GM12878 (cell line): ENCODE measurements at regions not wholly inside any gene's neighbourhood (a gene's known extent, or its start where the extent isn't known, plus 50 kb on each side); places are given as distances from the start of the nearest gene placed in this dataset.

ENCODE experiments used
- ATAC-seq: fragments of 200-7000 bp; cut with Tn5 transposase; 3 replicates; pipeline ENCODE4 v1.9.1; 2020; ENCODE audit warnings: mild to moderate bottlenecking, moderate library complexity
- BruUV-seq: library from RNA; stranded (reverse); fragments of 400-500 nt; replicated peaks from 2 replicates; lab custom pipeline; 2021; lab: Mats Ljungman, UMichigan
- CTCF ChIA-PET: fragments of 300-600 bp; sonication (Branson Sonifier 250); formaldehyde crosslinking; extraction: SDS; loops from one replicate; lab custom pipeline; 2021; ENCODE audit warnings: inconsistent platforms; lab: Yijun Ruan, JAX
- POLR2A ChIA-PET: fragments of 350-600 bp; formaldehyde crosslinking; extraction: SDS; loops from one replicate; lab custom pipeline; 2021; ENCODE audit warnings: inconsistent platforms; lab: Charles Lee
- RAD21 ChIA-PET: fragments of 300-600 bp; sonication (Branson Sonifier 250); formaldehyde crosslinking; loops from one replicate; lab custom pipeline; 2023; ENCODE audit warnings: antibody characterized with exemption; ENCODE audit not compliant: unreplicated experiment; lab: Charles Lee
- SMC1A ChIA-PET: fragments of 300-600 bp; sonication (Branson Sonifier 250); formaldehyde crosslinking; loops from one replicate; lab custom pipeline; 2023; ENCODE audit not compliant: unreplicated experiment, uncharacterized antibody; lab: Charles Lee
- DNase-seq: peaks from one replicate; pipeline ENCODE4 v3.0.0-alpha.2; 2011; ENCODE audit warnings: low read depth, low spot score
- FAIRE-seq: peaks from 3 replicates; lab custom pipeline; 2011; peaks lifted over from hg19 to GRCh38; lab: Jason Lieb, UNC
- H2AFZ ChIP-seq: 2 replicates; pipeline ENCODE4 v1.6.0; 2011; ENCODE audit warnings: low read depth, low read length, control low read depth; ENCODE audit not compliant: control insufficient read depth
- H3K27ac ChIP-seq: 2 replicates; pipeline ENCODE4 v1.5.1; 2011; ENCODE audit warnings: control low read depth; ENCODE audit not compliant: control insufficient read depth, insufficient read depth
- H3K27me3 ChIP-seq, 2 experiments: replicated peaks in 1 of 2; 2 replicates each; pipeline versions ENCODE4 v1.6.0 to v1.6.1; 2011; ENCODE audit warnings: low read length in 1 of 2; ENCODE audit not compliant: control insufficient read depth in 2 of 2, insufficient read depth in 2 of 2
- H3K36me3 ChIP-seq, 2 experiments: 2 replicates each; pipeline ENCODE4 v1.5.1; 2011; ENCODE audit warnings: low read length in 1 of 2; ENCODE audit not compliant: control insufficient read depth in 2 of 2, insufficient read depth in 2 of 2
- H3K4me1 ChIP-seq: 2 replicates; pipeline ENCODE4 v1.6.1; 2011; ENCODE audit warnings: mild to moderate bottlenecking, low read length, moderate library complexity, mixed read lengths; ENCODE audit not compliant: control insufficient read depth, insufficient read depth
- H3K4me2 ChIP-seq: 2 replicates; pipeline ENCODE4 v1.6.0; 2011; ENCODE audit warnings: control low read depth; ENCODE audit not compliant: control insufficient read depth, insufficient read depth
- H3K4me3 ChIP-seq: fragments of 200-600 bp; sonication (generic); 2 replicates; pipeline ENCODE4 v1.5.1; 2016
- H3K79me2 ChIP-seq: 2 replicates; pipeline ENCODE4 v1.6.0; 2011; ENCODE audit warnings: low read length; ENCODE audit not compliant: control insufficient read depth, insufficient read depth
- H3K9ac ChIP-seq: 2 replicates; pipeline ENCODE4 v1.8.0; 2011; ENCODE audit warnings: low read length, control low read depth, mixed read lengths; ENCODE audit not compliant: control insufficient read depth, insufficient read depth
- H3K9me3 ChIP-seq: replicated peaks from 3 replicates; pipeline ENCODE4 v1.5.1; 2011; ENCODE audit warnings: mild to moderate bottlenecking, low read length; ENCODE audit not compliant: control insufficient read depth, insufficient read depth
- H4K20me1 ChIP-seq: 2 replicates; pipeline ENCODE4 v1.6.0; 2011; ENCODE audit not compliant: control insufficient read depth, insufficient read depth
- GATAD2B ChIP-seq: fragments of 450-650 bp; conservative IDR thresholded peaks from 2 replicates; pipeline ENCODE4 v1.6.1; 2017; ENCODE audit warnings: low read depth, mild to moderate bottlenecking, moderate library complexity
- RCOR1 ChIP-seq: conservative IDR thresholded peaks from 2 replicates; pipeline ENCODE4 v1.6.1; 2012; ENCODE audit warnings: low read depth, low read length, improper control_type of control experiment
- SP1 ChIP-seq: IDR thresholded peaks from one replicate; pipeline ENCODE4 v1.6.1; 2011; ENCODE audit warnings: low read depth, low read length
- STAT3 ChIP-seq: IDR thresholded peaks from 2 replicates; pipeline ENCODE4 v1.6.1; 2011; ENCODE audit warnings: low read depth, low read length, improper control_type of control experiment
- WGBS: methylation state at CpG from one replicate; pipeline ENCODE4 v1.1.6; 2016; ENCODE audit warnings: low lambda C conversion rate; ENCODE audit not compliant: insufficient replicate concordance, insufficient coverage; ENCODE audit errors: missing lambda C conversion rate; 5-methylcytosine and 5-hydroxymethylcytosine counted together
- in situ Hi-C: fragments of 300-500 bp; cut with MboI; formaldehyde crosslinking; loops from 9 replicates; pipeline ENCODE4 v1.14.3; 2018; ENCODE audit warnings: mixed read lengths
- intact Hi-C: fragments of 100-400 bp; cut with micrococcal nuclease; formaldehyde crosslinking; loops from one replicate; pipeline ENCODE4 v1.14.2; 2022; ENCODE audit not compliant: unreplicated experiment
- TF ChIP-seq, protein P1 (sequence below): IDR thresholded peaks from 2 replicates; pipeline ENCODE4 v1.6.1; 2012; ENCODE audit warnings: mild to moderate bottlenecking, low read depth, low read length
- TF ChIP-seq, protein P2 (sequence below): IDR thresholded peaks from 2 replicates; pipeline ENCODE4 v1.6.1; 2011; ENCODE audit warnings: borderline replicate concordance, low read depth, mild to moderate bottlenecking, moderate library complexity, mixed read lengths, low read length; ENCODE audit not compliant: insufficient read depth; ENCODE audit errors: extremely low read length

DNA sequence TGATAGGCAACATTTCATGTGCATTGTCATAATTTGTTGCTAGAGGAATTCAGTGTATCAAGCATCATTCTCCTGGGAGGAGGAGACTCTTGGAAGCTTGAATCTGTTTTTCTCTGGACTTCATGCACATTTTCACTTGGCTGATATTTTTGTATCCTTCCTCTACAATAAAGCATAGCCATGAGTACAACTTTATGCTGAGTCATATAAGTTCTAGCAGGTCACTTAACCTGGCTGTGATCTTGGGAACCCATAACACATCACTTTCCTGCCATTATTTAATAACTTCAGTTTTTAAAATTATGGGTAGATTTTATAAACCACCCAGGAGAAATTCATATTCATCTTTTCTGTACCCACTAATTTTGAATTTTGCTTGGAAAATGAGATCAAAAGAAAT lies 203.0 kb upstream of the CD96 start (continued):
- TF ChIP-seq, protein P1, sequence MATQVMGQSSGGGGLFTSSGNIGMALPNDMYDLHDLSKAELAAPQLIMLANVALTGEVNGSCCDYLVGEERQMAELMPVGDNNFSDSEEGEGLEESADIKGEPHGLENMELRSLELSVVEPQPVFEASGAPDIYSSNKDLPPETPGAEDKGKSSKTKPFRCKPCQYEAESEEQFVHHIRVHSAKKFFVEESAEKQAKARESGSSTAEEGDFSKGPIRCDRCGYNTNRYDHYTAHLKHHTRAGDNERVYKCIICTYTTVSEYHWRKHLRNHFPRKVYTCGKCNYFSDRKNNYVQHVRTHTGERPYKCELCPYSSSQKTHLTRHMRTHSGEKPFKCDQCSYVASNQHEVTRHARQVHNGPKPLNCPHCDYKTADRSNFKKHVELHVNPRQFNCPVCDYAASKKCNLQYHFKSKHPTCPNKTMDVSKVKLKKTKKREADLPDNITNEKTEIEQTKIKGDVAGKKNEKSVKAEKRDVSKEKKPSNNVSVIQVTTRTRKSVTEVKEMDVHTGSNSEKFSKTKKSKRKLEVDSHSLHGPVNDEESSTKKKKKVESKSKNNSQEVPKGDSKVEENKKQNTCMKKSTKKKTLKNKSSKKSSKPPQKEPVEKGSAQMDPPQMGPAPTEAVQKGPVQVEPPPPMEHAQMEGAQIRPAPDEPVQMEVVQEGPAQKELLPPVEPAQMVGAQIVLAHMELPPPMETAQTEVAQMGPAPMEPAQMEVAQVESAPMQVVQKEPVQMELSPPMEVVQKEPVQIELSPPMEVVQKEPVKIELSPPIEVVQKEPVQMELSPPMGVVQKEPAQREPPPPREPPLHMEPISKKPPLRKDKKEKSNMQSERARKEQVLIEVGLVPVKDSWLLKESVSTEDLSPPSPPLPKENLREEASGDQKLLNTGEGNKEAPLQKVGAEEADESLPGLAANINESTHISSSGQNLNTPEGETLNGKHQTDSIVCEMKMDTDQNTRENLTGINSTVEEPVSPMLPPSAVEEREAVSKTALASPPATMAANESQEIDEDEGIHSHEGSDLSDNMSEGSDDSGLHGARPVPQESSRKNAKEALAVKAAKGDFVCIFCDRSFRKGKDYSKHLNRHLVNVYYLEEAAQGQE = no peak
- no peak for TF ChIP-seq STAT3
- TF ChIP-seq RCOR1 = no peak
- TF ChIP-seq GATAD2B = no peak

DNA sequence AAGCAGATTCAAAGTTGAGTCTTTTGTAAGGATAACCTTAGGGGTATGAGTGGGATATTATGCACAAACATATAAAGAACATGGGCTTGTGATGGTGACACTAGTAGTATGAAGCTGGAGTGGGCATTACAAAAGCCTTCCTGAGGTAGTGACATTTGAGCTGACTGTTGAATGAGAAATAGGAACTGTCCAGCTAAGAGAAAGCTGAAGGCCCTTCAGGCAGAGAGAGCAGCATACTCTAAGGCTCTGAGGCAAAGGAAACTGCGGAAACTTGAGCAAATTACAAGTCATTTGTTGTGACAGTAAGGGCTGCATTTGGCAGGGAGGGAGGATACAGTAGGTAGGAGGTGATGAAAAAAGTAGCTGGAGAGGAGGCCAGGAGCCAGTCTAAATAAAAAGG lies 190.7 kb upstream of the CD96 start:
- RAD21 ChIA-PET = no interaction called here
- BruUV-seq = no TSS peak
- intact Hi-C loops (no loop called here), in situ Hi-C loops (no loop called here)
- H3K4me1 ChIP-seq = no peaks in the 10 kb centered on the region
- TF ChIP-seq, protein P1 = peak; percentile 70; the same call in 1 of the 2 replicates
- TF ChIP-seq, protein P2, sequence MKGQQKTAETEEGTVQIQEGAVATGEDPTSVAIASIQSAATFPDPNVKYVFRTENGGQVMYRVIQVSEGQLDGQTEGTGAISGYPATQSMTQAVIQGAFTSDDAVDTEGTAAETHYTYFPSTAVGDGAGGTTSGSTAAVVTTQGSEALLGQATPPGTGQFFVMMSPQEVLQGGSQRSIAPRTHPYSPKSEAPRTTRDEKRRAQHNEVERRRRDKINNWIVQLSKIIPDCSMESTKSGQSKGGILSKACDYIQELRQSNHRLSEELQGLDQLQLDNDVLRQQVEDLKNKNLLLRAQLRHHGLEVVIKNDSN = no peak
- no peak for TF ChIP-seq SP1
- no peak for ATAC-seq
- H3K27ac ChIP-seq = no peak overlapping the region
- SMC1A ChIA-PET = no interaction called here
- no peaks in the 10 kb centered on the region for H4K20me1 ChIP-seq
- no peak overlapping the region for H3K9ac ChIP-seq
- no peaks in the 10 kb centered on the region for H3K36me3 ChIP-seq
- H3K9me3 ChIP-seq = no peaks in the 10 kb centered on the region
- POLR2A ChIA-PET = no interaction called here
- H3K4me3 ChIP-seq = no peak overlapping the region
- H3K27me3 ChIP-seq = no peaks in the 10 kb centered on the region
- WGBS = 6% methylated on average over 1 of the region's 1 CpG
- H2AFZ ChIP-seq = no peak overlapping the region
- FAIRE-seq = no peak
- DNase-seq = no peak
- no peaks in the 10 kb centered on the region for H3K79me2 ChIP-seq
- CTCF ChIA-PET = no interaction called here
- H3K4me2 ChIP-seq = no peak overlapping the region
